ENCODE measurements at regions not wholly inside any gene's neighbourhood (a gene's known extent, or its start where the extent isn't known, plus 50 kb on each side); places are given as distances from the start of the nearest gene placed in this dataset.

GRCh38 chr7:145584401-145584800 lies 532.2 kb upstream of the CNTNAP2 start:
- Histone ChIP-seq H3K9me3 (replicated peaks in 1 of 2; ENCODE audit: control insufficient read depth in 1 of 2, insufficient read depth in 1 of 2, low read length in 2 of 2) (peaks cover 13 to 30% of the 10 kb centered on the region in 2 donors), H3K27ac (ENCODE audit: low read depth in 1 of 2, low read length in 2 of 2) (no peak overlapping the region), H2AFZ (ENCODE audit: insufficient read depth, low read depth, low read length, poor library complexity, severe bottlenecking) (no peak overlapping the region), H3K4me1 (ENCODE audit: control insufficient read depth in 1 of 2, insufficient read depth in 2 of 2, low read length in 2 of 2) (no peaks in the 10 kb centered on the region), H3K4me2 (replicated peaks; ENCODE audit: extremely low read depth, low read length, poor library complexity, severe bottlenecking) (no peak overlapping the region), H3K4me3 (replicated peaks in 1 of 3; ENCODE audit: low read depth in 2 of 3, low read length in 3 of 3) (no peak overlapping the region), H3K27me3 (ENCODE audit: control insufficient read depth in 2 of 2, insufficient read depth in 2 of 2, low read length in 2 of 2) (no peaks in the 10 kb centered on the region), H4K20me1 (ENCODE audit: insufficient read depth, low read length) (no peaks in the 10 kb centered on the region), H3K9ac (ENCODE audit: insufficient read depth, low read length, poor library complexity, severe bottlenecking) (no peak overlapping the region), H3K36me3 (replicated peaks in 1 of 2; ENCODE audit: control insufficient read depth in 1 of 2, insufficient read depth in 2 of 2, low read length in 2 of 2) (no peaks in the 10 kb centered on the region), H3K79me2 (ENCODE audit: insufficient read depth, low read length) (no peaks in the 10 kb centered on the region)
- no CpG with 5 or more reads among the region's 1 CpG for WGBS (ENCODE audit: insufficient coverage)
- intact Hi-C loops (cut with micrococcal nuclease): no loop called here
- H3K36me3 Mint-ChIP-seq: no peaks in the 10 kb centered on the region
- no peak for TF ChIP-seq CTCF (IDR thresholded peaks at IDR 0.05)
- H3K4me3 Mint-ChIP-seq: no peak overlapping the region
- no peaks in the 10 kb centered on the region for H3K27me3 Mint-ChIP-seq (ENCODE audit: low read depth in 3 of 3)
- peaks cover 0 to 18% (median 6%) of the 10 kb centered on the region in 7 donors for H3K9me3 Mint-ChIP-seq
- H3K4me1 Mint-ChIP-seq: no peaks in the 10 kb centered on the region
- H3K27ac Mint-ChIP-seq: no peak overlapping the region
- no peak for DNase-seq

- Mint-ChIP-seq H3K9me3 (peaks cover 2 to 21% (median 6%) of the 10 kb centered on the region in 7 donors), H3K36me3 (no peaks in the 10 kb centered on the region), H3K27me3 (ENCODE audit: low read depth in 3 of 3) (no peaks in the 10 kb centered on the region), H3K4me3 (no peak overlapping the region), H3K27ac (no peak overlapping the region), H3K4me1 (no peaks in the 10 kb centered on the region)
- H3K9ac ChIP-seq (ENCODE audit: insufficient read depth, low read length, poor library complexity, severe bottlenecking): no peak overlapping the region
- peaks cover 12 to 27% of the 10 kb centered on the region in 2 donors for H3K9me3 ChIP-seq (replicated peaks in 1 of 2; ENCODE audit: control insufficient read depth in 1 of 2, insufficient read depth in 1 of 2, low read length in 2 of 2)
- no peaks in the 10 kb centered on the region for H4K20me1 ChIP-seq (ENCODE audit: insufficient read depth, low read length)
- no peak for TF ChIP-seq CTCF (IDR thresholded peaks at IDR 0.05)
- no peaks in the 10 kb centered on the region for H3K27me3 ChIP-seq (ENCODE audit: control insufficient read depth in 2 of 2, insufficient read depth in 2 of 2, low read length in 2 of 2)
- no peaks in the 10 kb centered on the region for H3K79me2 ChIP-seq (ENCODE audit: insufficient read depth, low read length)
- no peak for DNase-seq
- intact Hi-C loops (cut with micrococcal nuclease): no loop called here
- WGBS (ENCODE audit: insufficient coverage): 90% methylated on average over 9 of the region's 17 CpGs
- no peak overlapping the region for H3K27ac ChIP-seq (ENCODE audit: low read depth in 1 of 2, low read length in 2 of 2)
- no peak overlapping the region for H3K4me3 ChIP-seq (replicated peaks in 1 of 3; ENCODE audit: low read depth in 2 of 3, low read length in 3 of 3)
- H3K4me2 ChIP-seq (replicated peaks; ENCODE audit: extremely low read depth, low read length, poor library complexity, severe bottlenecking): no peak overlapping the region
- no peak overlapping the region for H2AFZ ChIP-seq (ENCODE audit: insufficient read depth, low read depth, low read length, poor library complexity, severe bottlenecking)
- H3K36me3 ChIP-seq (replicated peaks in 1 of 2; ENCODE audit: control insufficient read depth in 1 of 2, insufficient read depth in 2 of 2, low read length in 2 of 2): no peaks in the 10 kb centered on the region
- H3K4me1 ChIP-seq (ENCODE audit: control insufficient read depth in 1 of 2, insufficient read depth in 2 of 2, low read length in 2 of 2): no peaks in the 10 kb centered on the region
Observed at GRCh38 chr7:145582742-145583303, 533.8 kb upstream of the CNTNAP2 start.
